ENCODE measurements at regions not wholly inside any gene's neighbourhood (a gene's known extent, or its start where the extent isn't known, plus 50 kb on each side); places are given as distances from the start of the nearest gene placed in this dataset.

- TF ChIP-seq CTCF (IDR thresholded peaks at IDR 0.05; ENCODE audit: low read length) (no peak), EZH2 (optimal IDR thresholded peaks at IDR 0.05; ENCODE audit: low read depth, low read length) (no peak), EZH2phosphoT487 (IDR thresholded peaks at IDR 0.05; ENCODE audit: low read length) (no peak)
Measured at GRCh38 chr7:10648289-10648688, 325.4 kb upstream of the PHF14 start.

All from MM.1S (cell line).